ENCODE measurements at regions not wholly inside any gene's neighbourhood (a gene's known extent, or its start where the extent isn't known, plus 50 kb on each side); places are given as distances from the start of the nearest gene placed in this dataset.

GRCh38 chr4:75284831-75285230 lies 229.4 kb downstream of the RCHY1 start:
- TF ChIP-seq REST (IDR thresholded peaks at IDR 0.05; ENCODE audit: insufficient read depth in 1 of 2, low read depth in 2 of 2, low read length in 2 of 2): no peak
- no peak for TF ChIP-seq POLR2AphosphoS5 (IDR thresholded peaks at IDR 0.05; ENCODE audit: low read depth, low read length)
- TF ChIP-seq SIN3A (IDR thresholded peaks at IDR 0.05; ENCODE audit: borderline replicate concordance, insufficient read depth, low read length): no peak
- no peak for TF ChIP-seq FOXP2 (optimal IDR thresholded peaks at IDR 0.05; ENCODE audit: borderline replicate concordance, extremely low read depth, extremely low read length, insufficient read depth)

Measured in PFSK-1 (cell line).